ENCODE measurements at regions not wholly inside any gene's neighbourhood (a gene's known extent, or its start where the extent isn't known, plus 50 kb on each side); places are given as distances from the start of the nearest gene placed in this dataset.

GRCh38 chr11:91835051-91835560, 389.5 kb upstream of the FAT3 start:
- no peak for TF ChIP-seq CTCF (conservative IDR thresholded peaks at IDR 0.05; ENCODE audit: low read depth, low read length)
- no peaks in the 10 kb centered on the region for H4K20me1 ChIP-seq (ENCODE audit: insufficient read depth)
- no peak overlapping the region for H2AFZ ChIP-seq (ENCODE audit: low read depth)
- no peak overlapping the region for H3K4me2 ChIP-seq
- no peaks in the 10 kb centered on the region for H3K4me1 ChIP-seq (ENCODE audit: low read depth, poor library complexity, severe bottlenecking)
- no peaks in the 10 kb centered on the region for H3K79me2 ChIP-seq (ENCODE audit: insufficient read depth, low read depth)
- H3K4me3 ChIP-seq (IDR thresholded peaks at IDR 0.05; ENCODE audit: insufficient read depth, low read depth, low read length) = no peak overlapping the region
- no peak overlapping the region for H3K9ac ChIP-seq
- no peaks in the 10 kb centered on the region for H3K27me3 ChIP-seq (ENCODE audit: insufficient read depth, low read depth)
- H3K27ac ChIP-seq = no peak overlapping the region
- H3K36me3 ChIP-seq (ENCODE audit: insufficient read depth) = no peaks in the 10 kb centered on the region

- Histone ChIP-seq H3K27ac (no peak overlapping the region), H4K20me1 (ENCODE audit: insufficient read depth) (no peaks in the 10 kb centered on the region), H2AFZ (ENCODE audit: low read depth) (no peak overlapping the region), H3K36me3 (ENCODE audit: insufficient read depth) (no peaks in the 10 kb centered on the region), H3K79me2 (ENCODE audit: insufficient read depth, low read depth) (no peaks in the 10 kb centered on the region), H3K4me1 (ENCODE audit: low read depth, poor library complexity, severe bottlenecking) (no peaks in the 10 kb centered on the region), H3K4me2 (no peak overlapping the region), H3K9ac (no peak overlapping the region), H3K27me3 (ENCODE audit: insufficient read depth, low read depth) (no peaks in the 10 kb centered on the region), H3K4me3 (IDR thresholded peaks at IDR 0.05; ENCODE audit: insufficient read depth, low read depth, low read length) (no peak overlapping the region)
- TF ChIP-seq CTCF (conservative IDR thresholded peaks at IDR 0.05; ENCODE audit: low read depth, low read length) = no peak
Measured at GRCh38 chr11:91828901-91829300, 395.7 kb upstream of the FAT3 start.

GRCh38 chr11:91825777-91826176, 398.8 kb upstream of the FAT3 start:
- Histone ChIP-seq H3K27ac (no peak overlapping the region), H3K36me3 (ENCODE audit: insufficient read depth) (no peaks in the 10 kb centered on the region), H4K20me1 (ENCODE audit: insufficient read depth) (no peaks in the 10 kb centered on the region), H3K79me2 (ENCODE audit: insufficient read depth, low read depth) (no peaks in the 10 kb centered on the region), H2AFZ (ENCODE audit: low read depth) (no peak overlapping the region), H3K9ac (no peak overlapping the region), H3K27me3 (ENCODE audit: insufficient read depth, low read depth) (no peaks in the 10 kb centered on the region), H3K4me3 (IDR thresholded peaks at IDR 0.05; ENCODE audit: insufficient read depth, low read depth, low read length) (no peak overlapping the region), H3K4me2 (no peak overlapping the region), H3K4me1 (ENCODE audit: low read depth, poor library complexity, severe bottlenecking) (no peaks in the 10 kb centered on the region)
- TF ChIP-seq CTCF (conservative IDR thresholded peaks at IDR 0.05; ENCODE audit: low read depth, low read length) = no peak

- no peak overlapping the region for H3K9ac ChIP-seq
- no peak for TF ChIP-seq CTCF (conservative IDR thresholded peaks at IDR 0.05; ENCODE audit: low read depth, low read length)
- H3K4me1 ChIP-seq (ENCODE audit: low read depth, poor library complexity, severe bottlenecking) = no peaks in the 10 kb centered on the region
- H2AFZ ChIP-seq (ENCODE audit: low read depth) = no peak overlapping the region
- no peaks in the 10 kb centered on the region for H3K79me2 ChIP-seq (ENCODE audit: insufficient read depth, low read depth)
- no peaks in the 10 kb centered on the region for H3K36me3 ChIP-seq (ENCODE audit: insufficient read depth)
- no peaks in the 10 kb centered on the region for H3K27me3 ChIP-seq (ENCODE audit: insufficient read depth, low read depth)
- H4K20me1 ChIP-seq (ENCODE audit: insufficient read depth) = no peaks in the 10 kb centered on the region
- H3K4me2 ChIP-seq = no peak overlapping the region
- H3K4me3 ChIP-seq (IDR thresholded peaks at IDR 0.05; ENCODE audit: insufficient read depth, low read depth, low read length) = no peak overlapping the region
- no peak overlapping the region for H3K27ac ChIP-seq
Measured at GRCh38 chr11:91823252-91823830, 401.3 kb upstream of the FAT3 start.
